DND-41 (cell line): ENCODE measurements at regions not wholly inside any gene's neighbourhood (a gene's known extent, or its start where the extent isn't known, plus 50 kb on each side); places are given as distances from the start of the nearest gene placed in this dataset.

Experiments
- CTCF ChIP-seq: IDR thresholded peaks from 2 replicates; pipeline ENCODE4 v1.5.1; 2012; ENCODE audit warnings: borderline replicate concordance, low read length, moderate library complexity, mild to moderate bottlenecking; ENCODE audit not compliant: poor library complexity, severe bottlenecking; ENCODE audit errors: extremely low read depth
- EZH2 ChIP-seq: IDR thresholded peaks from 3 replicates; pipeline ENCODE4 v1.6.1; 2012; ENCODE audit warnings: borderline replicate concordance, low read depth, mild to moderate bottlenecking, moderate library complexity, low read length, inconsistent platforms; ENCODE audit not compliant: severe bottlenecking

GRCh38 chr18:42233908-42234307 is 278.9 kb downstream of the PIK3C3 start:
- TF ChIP-seq CTCF (no peak), EZH2 (no peak)
